ENCODE measurements at regions not wholly inside any gene's neighbourhood (a gene's known extent, or its start where the extent isn't known, plus 50 kb on each side); places are given as distances from the start of the nearest gene placed in this dataset.

DNA sequence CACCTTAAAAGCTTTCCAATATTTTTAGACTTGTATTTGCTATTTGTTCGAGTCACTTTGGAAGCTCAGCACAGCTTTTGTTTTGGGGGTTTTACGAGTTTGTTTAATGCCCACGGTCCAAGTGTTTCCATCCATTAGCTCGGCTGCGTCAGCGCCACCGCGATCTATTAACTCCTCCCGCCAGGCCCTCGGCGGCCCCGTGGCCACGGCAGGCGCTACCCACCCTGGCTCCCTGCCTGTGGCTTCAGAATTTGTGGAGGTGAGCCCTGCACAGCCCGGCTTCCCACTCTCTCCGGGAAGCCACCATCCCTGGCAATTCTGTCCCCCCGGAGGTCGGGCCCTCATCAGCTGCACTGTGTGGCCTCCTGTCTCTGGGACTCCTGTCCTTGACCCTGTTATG lies 648.5 kb downstream of the BRD1 start:
- DNase-seq, result no peak

- no peak for DNase-seq
Measured at GRCh38 chr22:49178246-49179005, 649.2 kb downstream of the BRD1 start.

- no peak for DNase-seq
Measured at GRCh38 chr22:49177666-49178065, 650.0 kb downstream of the BRD1 start.

GRCh38 chr22:49176956-49177355 lies 650.7 kb downstream of the BRD1 start:
- DNase-seq, result no peak

DNA sequence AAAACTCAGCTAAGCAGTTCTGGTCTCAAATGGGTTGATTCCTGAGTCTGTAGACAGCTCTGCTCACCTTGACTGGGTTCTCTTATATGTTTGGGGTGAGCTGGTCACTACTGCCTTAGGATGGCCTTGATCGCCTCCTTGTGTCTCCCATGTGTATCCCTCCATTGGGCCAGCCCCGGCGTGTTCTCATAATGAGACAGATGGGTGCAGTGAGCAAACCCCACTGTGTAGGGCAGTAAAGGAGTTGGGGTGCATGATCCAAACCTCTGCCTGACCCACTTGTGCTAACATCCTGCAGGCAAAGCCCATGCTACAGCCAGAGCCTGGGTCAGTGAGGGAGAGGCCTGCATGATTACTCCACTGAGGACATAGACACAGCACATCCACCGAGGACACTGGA lies 657.6 kb downstream of the BRD1 start:
- no peak for DNase-seq

DNA sequence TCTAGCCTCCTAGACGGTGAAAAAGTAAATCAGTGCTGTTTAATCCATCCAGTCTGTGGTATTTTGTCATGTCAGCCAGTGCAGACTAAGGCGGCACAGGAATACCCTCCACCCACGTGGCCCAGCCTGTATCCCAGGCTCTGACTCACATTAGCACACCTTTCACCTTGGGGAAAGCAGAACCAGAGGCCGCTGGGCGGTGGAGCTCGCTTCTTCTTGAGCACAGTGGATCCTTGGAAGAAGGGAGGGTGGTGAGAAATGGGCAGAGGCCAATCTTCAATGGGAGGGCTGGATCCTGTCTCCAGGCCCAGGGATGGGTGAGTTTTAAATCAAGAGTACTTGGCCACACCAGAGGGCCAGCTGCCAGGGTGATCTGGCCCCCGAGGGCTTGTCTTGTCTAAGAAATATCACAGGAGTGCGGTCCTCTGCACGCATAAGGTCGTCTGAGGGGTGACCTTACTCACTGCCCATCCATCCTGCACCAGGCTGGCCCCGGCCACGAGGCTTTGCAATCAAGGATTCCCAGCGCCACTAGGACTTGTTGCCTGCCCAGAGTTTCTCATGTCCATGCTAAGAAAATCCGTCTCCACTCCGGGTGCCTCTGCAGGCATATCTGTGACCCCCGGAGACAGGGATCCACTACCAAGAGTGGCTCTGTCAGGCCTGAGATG lies 658.5 kb downstream of the BRD1 start:
- no peak for DNase-seq

GRCh38 chr22:49168219-49168813 lies 659.4 kb downstream of the BRD1 start:
- DNase-seq, result no peak

DNA sequence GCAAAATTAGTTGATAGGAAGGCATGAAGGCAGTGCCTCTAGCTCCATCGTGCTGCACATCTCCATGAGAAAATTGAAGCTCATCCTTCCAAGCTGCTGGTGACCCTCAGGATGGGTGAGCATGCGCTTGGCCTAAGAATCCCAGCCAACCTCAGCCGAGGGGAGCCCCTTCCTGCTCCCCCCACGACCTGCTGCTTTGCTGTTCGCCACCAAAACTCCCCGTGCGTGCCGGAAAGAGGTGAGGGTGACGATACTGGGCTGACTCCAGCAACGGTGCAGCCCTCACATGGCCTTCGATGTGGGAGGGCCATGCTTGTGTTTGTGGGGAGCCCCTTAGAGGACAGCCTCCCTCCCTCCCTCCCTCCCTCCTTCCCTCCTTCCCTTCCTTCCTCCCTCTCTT lies 660.9 kb downstream of the BRD1 start:
- DNase-seq, result no peak

DNA sequence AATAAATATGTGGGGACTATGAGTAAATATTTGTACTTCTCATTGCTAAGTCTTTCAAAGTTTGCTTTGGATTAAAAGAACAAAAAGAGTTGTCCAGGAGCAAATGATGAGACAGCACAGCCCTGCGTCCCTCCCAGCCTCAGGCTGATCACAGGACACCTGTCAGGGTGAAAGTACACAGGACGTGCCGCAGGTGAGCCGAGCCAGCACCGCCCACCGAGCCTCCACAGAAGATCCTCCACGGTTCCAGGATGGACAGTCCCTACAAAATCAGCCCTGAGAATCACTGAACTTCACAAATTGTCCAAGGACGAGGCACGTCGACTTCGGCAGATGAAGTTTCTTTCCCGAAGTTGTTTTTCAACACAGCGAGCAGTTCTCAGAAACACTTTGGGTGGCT lies 661.5 kb downstream of the BRD1 start:
- DNase-seq, result no peak

DNA sequence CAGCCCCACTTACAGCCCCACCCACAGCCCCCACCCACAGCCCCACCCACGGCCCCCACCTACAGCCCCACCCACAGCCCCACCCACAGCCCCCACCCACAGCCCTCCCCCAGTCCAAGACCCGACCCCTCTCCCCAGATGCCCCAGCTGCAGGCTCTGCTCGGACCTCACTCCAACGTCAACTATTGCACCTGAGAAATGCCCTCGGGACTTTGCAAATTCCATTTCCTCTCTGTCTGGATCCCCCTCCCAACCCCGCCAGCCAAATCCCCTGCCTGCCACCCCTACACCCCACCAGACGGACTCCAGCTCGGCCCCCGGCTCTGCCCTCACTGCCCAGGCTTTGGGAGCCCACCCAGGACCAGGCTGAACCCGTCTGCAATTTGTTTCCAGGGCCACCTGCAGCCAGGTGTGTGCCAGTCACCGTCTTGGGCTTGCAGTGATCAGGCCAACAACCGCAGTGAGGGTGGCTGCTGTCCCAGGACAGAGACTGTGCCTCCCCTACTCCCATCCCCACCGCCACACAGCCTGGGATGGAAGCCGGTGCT lies 662.8 kb downstream of the BRD1 start:
- DNase-seq, result no peak

DNA sequence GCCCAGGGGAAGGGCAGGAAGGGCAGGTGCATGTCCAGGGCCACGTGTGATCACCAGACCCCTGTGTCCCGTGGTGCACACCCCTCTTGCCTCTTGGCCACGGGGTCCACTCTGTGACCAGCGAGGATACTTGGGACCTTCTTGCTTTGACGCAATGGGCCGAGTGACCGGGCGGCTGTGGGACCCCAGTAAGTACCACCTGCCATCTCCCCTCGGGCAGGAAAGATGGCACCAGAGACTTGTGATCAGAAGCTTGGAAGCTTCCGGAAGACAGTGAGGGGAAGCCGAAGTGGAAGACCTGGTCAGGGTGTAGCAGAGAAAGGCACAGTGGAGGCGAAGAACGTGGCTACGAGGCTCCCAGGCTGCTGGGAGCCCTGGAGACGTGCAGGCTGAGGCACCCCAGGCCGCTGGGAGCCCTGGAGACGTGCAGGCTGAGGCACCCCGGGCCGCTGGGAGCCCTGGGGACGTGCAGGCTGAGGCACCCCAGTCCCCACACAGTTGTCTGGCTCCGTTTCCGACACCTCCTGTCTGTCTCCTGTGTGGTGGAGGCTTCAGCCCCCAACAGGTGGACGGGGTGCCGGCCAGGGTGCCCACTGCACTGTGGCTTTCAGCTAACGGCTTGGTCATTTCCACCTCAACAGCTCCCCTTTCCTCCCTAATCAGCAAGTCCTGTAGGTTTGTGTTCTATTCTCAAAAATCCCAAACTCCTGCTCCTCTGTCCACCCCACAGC lies 663.5 kb downstream of the BRD1 start:
- no peak for DNase-seq

- DNase-seq, result no peak
Measured at GRCh38 chr22:49163258-49163959, 664.3 kb downstream of the BRD1 start.

DNA sequence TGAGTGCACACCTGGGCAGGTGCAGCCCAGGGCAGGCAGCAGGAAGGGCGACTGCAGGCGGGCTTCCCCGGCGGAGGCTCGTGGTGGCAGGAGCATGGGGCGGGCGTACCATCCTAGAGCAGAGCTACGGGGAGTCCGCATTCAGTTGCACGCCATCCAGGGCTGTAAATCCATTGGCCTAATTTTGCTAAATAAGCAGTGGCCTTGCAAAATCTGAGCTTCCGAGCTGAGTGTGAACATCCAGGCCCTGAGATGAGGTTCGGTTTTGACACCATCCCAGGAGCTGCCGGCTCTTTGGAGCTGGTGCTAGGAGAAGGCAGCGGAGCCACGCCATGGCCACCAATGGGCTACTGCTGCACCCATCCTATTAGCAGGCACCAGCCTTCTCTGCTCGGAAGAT lies 664.8 kb downstream of the BRD1 start:
- DNase-seq, result no peak

DNA sequence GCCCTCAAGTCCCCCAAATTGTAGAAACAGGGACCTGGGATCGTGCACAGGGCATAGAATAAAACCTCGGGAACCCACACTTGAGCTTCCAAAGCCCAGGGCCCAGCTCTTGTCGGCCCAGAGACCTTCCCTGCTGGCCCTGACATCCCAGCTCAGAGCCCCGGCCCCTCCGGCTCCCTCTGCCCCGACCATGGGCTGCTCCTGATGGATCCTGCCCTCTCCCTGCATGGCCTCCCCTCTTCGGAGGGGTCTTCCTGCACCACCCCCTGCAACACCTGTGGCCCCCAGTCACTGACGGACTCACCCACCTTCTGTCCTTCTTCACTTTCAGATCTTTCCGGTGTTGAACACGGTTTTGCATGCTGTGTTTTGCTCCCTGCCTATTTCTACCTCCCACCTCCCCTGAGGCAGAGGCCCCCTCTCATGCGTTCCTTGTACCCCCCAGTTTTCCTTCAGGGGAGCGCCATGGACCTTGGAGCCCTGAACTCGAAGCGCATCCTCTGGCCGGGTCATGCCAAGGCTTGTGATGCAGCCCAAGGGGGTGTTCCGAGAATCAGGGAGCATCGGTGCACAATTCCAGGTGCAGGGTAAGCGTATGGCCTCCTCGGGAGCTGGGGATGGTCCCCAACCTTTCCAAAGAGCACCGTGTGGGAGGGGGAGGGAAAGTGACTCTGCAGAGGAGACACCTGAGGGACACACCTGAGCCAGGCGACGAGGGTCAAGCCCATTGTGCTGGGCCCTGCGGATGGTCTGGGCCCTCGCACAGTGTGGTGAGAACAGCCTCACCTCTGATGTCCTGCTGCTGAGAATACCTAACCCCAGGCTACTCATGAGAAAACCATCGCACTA lies 666.4 kb downstream of the BRD1 start:
- no peak for DNase-seq

- peak; percentile 45 for DNase-seq
Measured at GRCh38 chr22:49160261-49161001, 667.2 kb downstream of the BRD1 start.

DNA sequence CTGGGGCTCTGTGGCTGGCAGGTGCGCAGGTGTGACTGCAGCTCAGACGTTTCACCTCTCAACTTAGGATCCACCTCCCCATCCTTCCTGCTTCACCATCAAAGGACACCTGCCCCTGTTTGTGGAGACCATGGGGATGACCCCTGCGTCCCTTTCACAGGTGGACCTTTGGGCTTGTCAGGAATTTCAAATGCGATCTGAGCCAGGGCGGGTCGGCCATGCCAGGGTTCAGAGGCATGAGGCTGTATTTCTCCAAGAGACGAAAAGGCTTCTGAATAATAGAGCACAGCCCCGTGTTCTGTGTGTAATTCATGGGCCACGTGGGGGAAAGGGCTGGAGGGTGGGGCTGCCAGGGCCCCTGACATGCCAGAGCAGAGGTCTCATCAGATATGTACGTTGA lies 668.0 kb downstream of the BRD1 start:
- DNase-seq, result peak; percentile 27

DNA sequence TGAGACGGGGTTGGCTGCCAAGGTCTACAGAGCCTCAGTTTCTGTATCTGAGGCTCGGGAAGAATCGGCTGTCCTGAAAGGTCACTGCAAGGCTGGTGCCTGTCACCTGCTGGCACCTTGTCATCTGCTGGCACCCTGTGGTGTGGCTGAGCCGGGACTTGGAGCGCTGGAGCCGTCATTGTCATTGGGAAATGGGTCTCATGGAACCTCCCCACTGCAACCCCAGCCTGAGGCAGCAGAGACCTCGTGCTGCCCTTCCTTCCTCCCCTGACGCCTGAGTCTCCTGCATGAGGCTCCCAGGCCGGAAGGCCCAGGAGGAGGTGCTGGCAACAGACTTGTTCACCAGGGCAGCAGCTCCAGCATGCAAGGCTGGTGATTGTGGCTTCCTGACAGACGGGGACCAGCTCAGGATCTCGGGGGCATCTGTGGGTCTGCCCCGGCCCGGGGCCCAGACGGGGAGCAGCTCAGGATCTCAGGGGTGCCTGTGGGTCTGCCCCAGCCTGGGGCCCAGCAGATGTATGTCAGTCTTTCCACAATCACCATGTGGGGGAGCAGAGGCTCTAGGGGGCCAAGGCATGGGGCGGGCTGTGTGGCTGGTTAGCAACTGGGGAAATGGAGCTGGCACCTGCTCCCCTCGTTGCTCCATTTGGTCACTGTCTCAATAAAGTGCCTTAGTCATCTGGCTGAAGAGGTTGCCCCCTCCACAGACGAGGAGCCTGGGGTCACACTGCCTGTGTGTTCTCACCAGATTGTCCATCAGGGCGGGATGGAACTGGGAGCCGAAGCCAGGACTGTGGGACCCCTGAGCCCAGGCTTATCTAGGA lies 668.7 kb downstream of the BRD1 start:
- DNase-seq, result peak; percentile 43

DNA sequence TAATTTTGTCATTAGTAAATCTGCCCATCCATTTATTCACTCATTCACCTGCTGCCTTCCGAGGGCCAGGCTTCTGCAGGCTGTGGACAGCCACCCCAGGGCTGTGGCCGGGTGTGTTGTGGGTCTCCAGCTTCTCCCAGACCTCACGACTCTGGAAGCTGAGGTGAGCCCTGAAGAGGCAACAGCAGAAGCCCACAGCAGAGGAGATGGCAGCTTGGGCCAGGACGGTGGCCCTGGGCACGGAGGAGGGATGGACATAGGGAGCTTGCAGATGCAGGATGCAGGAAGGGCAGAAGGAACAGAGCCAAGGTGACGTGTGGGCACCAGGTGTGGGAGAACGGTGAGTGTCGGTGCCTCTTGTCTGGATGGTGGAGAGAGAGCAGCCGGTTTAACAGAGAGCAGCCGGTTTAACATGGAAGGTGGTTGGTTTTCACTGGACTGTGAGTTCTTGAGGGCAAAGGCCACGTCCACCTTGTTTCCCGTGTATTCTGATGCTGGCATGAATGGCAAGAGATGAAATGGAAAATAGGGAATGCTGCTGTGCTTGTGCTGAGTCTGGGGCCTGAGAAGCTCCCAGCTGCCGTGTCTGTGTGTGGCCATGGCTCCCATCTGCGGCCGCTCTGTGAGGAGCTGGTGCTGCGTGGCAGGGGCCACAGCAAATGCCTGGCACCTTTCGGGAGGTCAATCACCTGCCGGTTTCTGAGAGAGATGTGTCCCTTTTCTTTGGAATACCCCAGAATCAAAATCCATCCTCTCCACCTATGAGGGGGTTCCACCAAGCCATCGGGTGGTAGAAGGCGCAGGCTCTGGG lies 669.9 kb downstream of the BRD1 start:
- peak; percentile 46 for DNase-seq

DNA sequence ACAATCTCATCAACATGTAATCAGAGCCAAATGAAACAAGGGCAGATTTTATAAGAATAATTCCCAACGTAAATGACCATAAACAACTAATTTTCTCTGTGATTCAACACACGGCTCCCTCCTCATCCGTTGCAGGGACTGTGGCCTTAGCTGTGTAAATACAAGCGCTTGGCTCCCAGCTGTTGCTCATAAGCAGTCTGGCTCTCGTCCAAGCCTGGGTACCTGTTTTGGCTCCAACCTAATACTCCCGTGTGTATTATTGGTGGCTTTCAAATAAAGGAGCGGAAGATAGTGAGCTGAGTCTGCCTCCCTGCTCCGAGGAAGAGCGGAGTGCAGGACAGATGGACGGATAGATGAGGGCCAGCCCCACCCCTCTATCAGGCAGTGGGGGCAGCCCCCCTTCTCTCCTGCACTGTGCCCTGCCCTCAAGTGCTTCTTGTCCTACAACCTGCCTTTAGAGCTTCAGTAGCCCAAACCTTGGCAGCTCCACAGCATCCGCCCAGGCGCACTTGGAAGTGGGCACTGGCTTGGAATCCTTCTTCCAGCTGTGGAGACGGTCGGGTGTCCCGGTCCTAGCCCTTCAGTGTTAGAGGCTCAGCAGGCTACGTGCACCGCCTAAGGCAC lies 670.9 kb downstream of the BRD1 start:
- DNase-seq, result peak; percentile 43
